Neuronal stem cell (in vitro differentiated cells): ENCODE measurements at regions not wholly inside any gene's neighbourhood (a gene's known extent, or its start where the extent isn't known, plus 50 kb on each side); places are given as distances from the start of the nearest gene placed in this dataset.
A peak's percentile ranks its signal among the peaks of the same experiment; 100 is the strongest.

Experiments used
- DNase-seq: peaks from one replicate; pipeline ENCODE4 v3.0.0-alpha.2; 2013; ENCODE audit warnings: low spot score
- H2AFZ ChIP-seq: one replicate; pipeline ENCODE4 v1.6.1; 2013; ENCODE audit warnings: mild to moderate bottlenecking, low read length, inconsistent platforms
- H2AK5ac ChIP-seq: 2 replicates; pipeline ENCODE4 v1.6.1; 2013; ENCODE audit warnings: low read depth, mild to moderate bottlenecking, inconsistent platforms, low read length, moderate library complexity, mixed read lengths
- H2BK120ac ChIP-seq: 2 replicates; pipeline ENCODE4 v1.6.1; 2013; ENCODE audit warnings: low read depth, mild to moderate bottlenecking, inconsistent platforms, low read length, moderate library complexity, mixed read lengths
- H2BK12ac ChIP-seq: one replicate; pipeline ENCODE4 v1.6.1; 2013; ENCODE audit warnings: low read length, inconsistent platforms
- H2BK15ac ChIP-seq: 2 replicates; pipeline ENCODE4 v1.6.1; 2013; ENCODE audit warnings: mild to moderate bottlenecking, low read length, inconsistent platforms, mixed read lengths
- H2BK5ac ChIP-seq: one replicate; pipeline ENCODE4 v1.6.1; 2013; ENCODE audit warnings: inconsistent platforms, mild to moderate bottlenecking, low read length, moderate library complexity
- H3K14ac ChIP-seq: one replicate; pipeline ENCODE4 v1.6.1; 2013; ENCODE audit warnings: low read length, inconsistent platforms
- H3K18ac ChIP-seq: 2 replicates; pipeline ENCODE4 v1.6.1; 2013; ENCODE audit warnings: low read length, inconsistent platforms
- H3K23ac ChIP-seq: 2 replicates; pipeline ENCODE4 v1.6.1; 2013; ENCODE audit warnings: low read depth, mild to moderate bottlenecking, mixed read lengths, low read length, inconsistent platforms; ENCODE audit not compliant: poor library complexity
- H3K27ac ChIP-seq: replicated peaks from 3 replicates; pipeline ENCODE4 v1.5.1; 2013; ENCODE audit warnings: low read length, inconsistent platforms
- H3K27me3 ChIP-seq, 3 experiments: 2 replicates each; pipeline ENCODE4 v1.6.1; 2013; ENCODE audit warnings: low read length in 3 of 3, mild to moderate bottlenecking in 2 of 3, inconsistent platforms in 1 of 3, low read depth in 1 of 3, mixed read lengths in 1 of 3, moderate library complexity in 1 of 3; ENCODE audit not compliant: control insufficient read depth in 3 of 3, insufficient read depth in 3 of 3
- H3K36me3 ChIP-seq, 2 donors: replicated peaks in 1 of 2; 2 replicates each; pipeline ENCODE4 v1.6.1; 2013; ENCODE audit warnings: low read length in 2 of 2; ENCODE audit not compliant: control insufficient read depth in 2 of 2, insufficient read depth in 2 of 2
- H3K4ac ChIP-seq: 2 replicates; pipeline ENCODE4 v1.6.1; 2013; ENCODE audit warnings: inconsistent platforms, mild to moderate bottlenecking, low read length, moderate library complexity
- H3K4me1 ChIP-seq, 2 donors: 1 replicate in 1 of 2; 2 replicates in 1 of 2; pipeline ENCODE4 v1.6.1; 2013; ENCODE audit warnings: low read length in 2 of 2, low read depth in 1 of 2; ENCODE audit not compliant: control insufficient read depth in 2 of 2, insufficient read depth in 1 of 2
- H3K4me2 ChIP-seq: one replicate; pipeline ENCODE4 v1.6.1; 2013; ENCODE audit warnings: mild to moderate bottlenecking, low read length, inconsistent platforms; ENCODE audit not compliant: insufficient read depth, poor library complexity, severe bottlenecking
- H3K4me3 ChIP-seq, 2 donors: 2 replicates each; pipeline ENCODE4 v1.5.1; 2013; ENCODE audit warnings: low read length in 2 of 2, mild to moderate bottlenecking in 2 of 2, inconsistent platforms in 1 of 2, moderate library complexity in 1 of 2
- H3K79me1 ChIP-seq: one replicate; pipeline ENCODE4 v1.6.1; 2013; ENCODE audit warnings: low read depth, mild to moderate bottlenecking, inconsistent platforms, low read length, moderate library complexity
- H3K9ac ChIP-seq: one replicate; pipeline ENCODE4 v1.6.1; 2013; ENCODE audit warnings: mild to moderate bottlenecking, low read depth, low read length, inconsistent platforms; ENCODE audit not compliant: poor library complexity
- H3K9me3 ChIP-seq, 2 donors: replicated peaks in 1 of 2; 2 replicates each; pipeline versions ENCODE3 to v1.6.1; 2013; ENCODE audit warnings: low read length in 2 of 2, mild to moderate bottlenecking in 2 of 2, inconsistent platforms in 1 of 2, low read depth in 1 of 2, mixed read lengths in 1 of 2, moderate library complexity in 1 of 2; ENCODE audit not compliant: control insufficient read depth in 2 of 2, insufficient read depth in 1 of 2
- H4K8ac ChIP-seq: one replicate; pipeline ENCODE4 v1.6.1; 2013; ENCODE audit warnings: low read depth, mild to moderate bottlenecking, inconsistent platforms, low read length, moderate library complexity
- H4K91ac ChIP-seq: one replicate; pipeline ENCODE4 v1.6.1; 2013; ENCODE audit warnings: low read length, low read depth, mild to moderate bottlenecking, inconsistent platforms; ENCODE audit not compliant: poor library complexity
- WGBS, 2 donors: extraction: QIAGEN DNeasy Blood & Tissue Kit; methylation state at CpG; one replicate each; pipeline ENCODE4 v1.1.7; 2013; ENCODE audit warnings: missing lambda C conversion rate in 2 of 2, mixed read lengths in 1 of 2; ENCODE audit not compliant: insufficient read length in 2 of 2, insufficient replicate concordance in 1 of 2; ENCODE audit errors: extremely low coverage in 2 of 2; 5-methylcytosine and 5-hydroxymethylcytosine counted together

GRCh38 chr5:18778225-18778624, 1144.0 kb downstream of the TAF11L14 start:
- DNase-seq = no peak
- Histone ChIP-seq H3K4me1 (no peaks in the 10 kb centered on the region), H3K27ac (no peak overlapping the region), H3K18ac (no peak overlapping the region), H3K4me2 (no peak overlapping the region), H2BK15ac (no peak overlapping the region), H3K27me3 (no peaks in the 10 kb centered on the region), H4K91ac (no peak overlapping the region), H2AK5ac (no peak overlapping the region), H3K9ac (no peak overlapping the region), H4K8ac (no peak overlapping the region), H2BK12ac (no peak overlapping the region), H3K79me1 (no peaks in the 10 kb centered on the region), H3K9me3 (peaks cover 0 to 2% of the 10 kb centered on the region in 2 donors), H3K4ac (no peak overlapping the region), H3K14ac (no peak overlapping the region), H2AFZ (no peak overlapping the region), H2BK120ac (no peak overlapping the region), H2BK5ac (no peak overlapping the region), H3K23ac (no peak overlapping the region), H3K36me3 (no peaks in the 10 kb centered on the region), H3K4me3 (no peak overlapping the region)
- no CpG with 5 or more reads among the region's 1 CpG for WGBS, 2 donors

- H3K4me1 ChIP-seq = no peaks in the 10 kb centered on the region
- DNase-seq = no peak
- H3K23ac ChIP-seq = no peak overlapping the region
- H3K4me3 ChIP-seq = no peak overlapping the region
- H3K4ac ChIP-seq = no peak overlapping the region
- no peak overlapping the region for H4K8ac ChIP-seq
- H3K9ac ChIP-seq = no peak overlapping the region
- no peak overlapping the region for H2BK12ac ChIP-seq
- H2AK5ac ChIP-seq = no peak overlapping the region
- no peak overlapping the region for H2AFZ ChIP-seq
- no peak overlapping the region for H2BK120ac ChIP-seq
- no peak overlapping the region for H3K18ac ChIP-seq
- H3K9me3 ChIP-seq = peaks cover 3% of the 10 kb centered on the region in 2 donors
- H3K27me3 ChIP-seq = no peaks in the 10 kb centered on the region
- no peak overlapping the region for H4K91ac ChIP-seq
- WGBS, 2 donors = no CpG with 5 or more reads among the region's 1 CpG
- H3K36me3 ChIP-seq = no peaks in the 10 kb centered on the region
- no peak overlapping the region for H3K4me2 ChIP-seq
- no peak overlapping the region for H3K27ac ChIP-seq
- no peak overlapping the region for H2BK5ac ChIP-seq
- no peak overlapping the region for H2BK15ac ChIP-seq
- no peak overlapping the region for H3K14ac ChIP-seq
- no peaks in the 10 kb centered on the region for H3K79me1 ChIP-seq
Observed at GRCh38 chr5:18789218-18789998, 1155.1 kb downstream of the TAF11L14 start.

GRCh38 chr5:18792145-18792544, 1157.9 kb downstream of the TAF11L14 start:
- DNase-seq = no peak
- H2BK15ac ChIP-seq = no peak overlapping the region
- no CpG with 5 or more reads among the region's 6 CpGs for WGBS, 2 donors

GRCh38 chr5:18797222-18797621, 1163.0 kb downstream of the TAF11L14 start:
- no CpG with 5 or more reads among the region's 5 CpGs for WGBS, 2 donors
- Histone ChIP-seq H2BK12ac (no peak overlapping the region), H3K4me1 (peaks cover 0 to 2% of the 10 kb centered on the region in 2 donors), H2BK15ac (no peak overlapping the region), H4K91ac (no peak overlapping the region), H3K36me3 (no peaks in the 10 kb centered on the region), H2AK5ac (no peak overlapping the region), H3K23ac (no peak overlapping the region), H2BK5ac (no peak overlapping the region), H3K4ac (no peak overlapping the region), H3K27ac (no peak overlapping the region), H2BK120ac (no peak overlapping the region), H3K4me3 (no peak overlapping the region), H3K14ac (no peak overlapping the region), H2AFZ (peak overlapping the region; percentile 68), H3K9me3 (peaks cover 1 to 3% of the 10 kb centered on the region in 2 donors), H3K9ac (no peak overlapping the region), H3K4me2 (no peak overlapping the region), H3K18ac (no peak overlapping the region), H4K8ac (no peak overlapping the region), H3K79me1 (no peaks in the 10 kb centered on the region), H3K27me3 (no peaks in the 10 kb centered on the region)
- DNase-seq = no peak

More at GRCh38 chr5:18792145-18792544, 1157.9 kb downstream of the TAF11L14 start:
- peaks cover 0 to 2% of the 10 kb centered on the region in 2 donors for H3K4me1 ChIP-seq
- no peak overlapping the region for H4K8ac ChIP-seq
- no peaks in the 10 kb centered on the region for H3K27me3 ChIP-seq
- no peak overlapping the region for H3K4ac ChIP-seq
- H3K14ac ChIP-seq = peak overlapping the region; percentile 25
- H4K91ac ChIP-seq = no peak overlapping the region
- no peak overlapping the region for H3K9ac ChIP-seq
- H3K4me2 ChIP-seq = no peak overlapping the region
- no peaks in the 10 kb centered on the region for H3K79me1 ChIP-seq
- peaks cover 3% of the 10 kb centered on the region in 2 donors for H3K9me3 ChIP-seq
- H2BK5ac ChIP-seq = no peak overlapping the region
- H3K36me3 ChIP-seq = no peaks in the 10 kb centered on the region
- no peak overlapping the region for H2AFZ ChIP-seq
- no peak overlapping the region for H3K18ac ChIP-seq
- H2BK12ac ChIP-seq = no peak overlapping the region
- no peak overlapping the region for H3K23ac ChIP-seq
- no peak overlapping the region for H2BK120ac ChIP-seq
- no peak overlapping the region for H3K4me3 ChIP-seq
- no peak overlapping the region for H2AK5ac ChIP-seq
- H3K27ac ChIP-seq = no peak overlapping the region
